ENCODE measurements at regions not wholly inside any gene's neighbourhood (a gene's known extent, or its start where the extent isn't known, plus 50 kb on each side); places are given as distances from the start of the nearest gene placed in this dataset.

DNA sequence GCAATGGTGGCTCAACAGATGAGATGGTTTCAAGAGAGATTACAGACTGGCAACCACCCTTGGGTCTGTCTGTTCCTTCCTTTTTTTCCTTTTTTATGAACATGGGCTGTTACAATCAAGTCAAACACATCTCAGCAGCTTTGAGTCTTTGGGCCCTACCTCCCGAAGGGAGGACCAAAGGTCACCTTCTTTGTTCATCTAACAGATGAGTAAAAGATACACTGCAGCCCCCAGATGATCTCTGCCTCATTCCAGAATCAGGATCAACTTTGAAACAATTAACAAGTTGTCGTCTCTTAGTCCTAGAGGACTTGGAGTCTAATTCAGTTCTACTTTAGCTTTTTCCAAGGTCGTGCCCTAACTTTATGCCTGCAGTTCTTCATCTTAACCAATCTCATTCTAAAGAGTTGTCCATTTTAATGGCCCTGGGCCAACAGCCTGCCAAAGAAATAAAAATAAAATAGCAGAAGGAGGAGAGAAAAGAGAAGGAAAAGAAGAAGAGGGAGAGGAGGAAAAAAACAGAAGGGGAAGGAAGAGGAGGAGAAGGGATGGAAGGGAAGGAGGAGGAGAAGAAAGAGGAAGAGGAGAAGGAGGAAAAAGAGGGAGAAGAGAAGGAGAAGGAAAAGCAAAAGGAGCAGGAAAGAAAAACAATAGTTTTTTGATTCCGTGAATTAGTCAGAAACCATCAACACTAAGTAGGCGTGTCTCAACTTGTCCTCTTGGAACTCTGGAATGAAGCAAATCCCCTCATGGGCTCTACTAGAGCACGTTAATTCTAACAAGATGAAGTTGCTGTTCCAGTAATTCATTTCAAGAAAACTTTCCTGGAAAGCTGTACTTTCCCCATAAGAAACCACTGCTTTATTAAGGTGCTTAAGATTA, 281.2 kb downstream of the FOXO1 start:
- peak; percentile 28 for DNase-seq (ENCODE audit: low read depth)

DNA sequence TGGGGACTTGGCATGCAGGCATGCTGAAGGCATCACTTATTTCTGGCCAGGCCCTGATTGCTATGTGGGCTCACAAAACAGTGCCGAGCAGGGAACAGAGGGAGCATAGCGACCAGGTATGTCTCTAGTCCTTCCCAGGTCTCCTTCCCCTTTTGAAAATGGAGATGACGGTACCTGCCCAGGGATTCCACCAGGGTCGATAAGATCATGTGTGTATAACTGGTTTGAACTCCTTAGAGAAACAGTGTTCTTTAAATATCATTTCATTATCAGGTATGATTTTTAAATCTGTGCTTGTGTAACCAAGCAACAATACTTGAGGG, 280.6 kb downstream of the FOXO1 start:
- DNase-seq (ENCODE audit: low read depth): no peak

DNA sequence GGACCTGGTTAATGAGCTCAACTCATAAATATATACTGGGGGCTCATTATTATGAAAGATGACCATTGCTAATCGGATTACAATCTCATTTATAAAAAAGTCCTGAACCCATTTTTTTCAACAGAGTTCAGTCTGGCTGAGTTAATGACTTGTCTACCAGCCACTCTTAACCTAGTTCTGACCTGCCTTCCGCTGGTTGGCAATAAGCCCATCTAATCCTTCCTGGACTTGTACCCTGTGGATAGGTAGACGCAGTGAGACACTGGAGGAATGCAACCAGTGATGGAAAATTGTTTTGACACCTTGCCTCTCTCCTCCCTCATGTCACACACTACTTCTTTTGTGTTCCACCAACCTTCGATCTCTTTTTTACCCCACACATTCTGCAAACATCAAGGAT, 279.9 kb downstream of the FOXO1 start:
- no peak for DNase-seq (ENCODE audit: low read depth)

DNA sequence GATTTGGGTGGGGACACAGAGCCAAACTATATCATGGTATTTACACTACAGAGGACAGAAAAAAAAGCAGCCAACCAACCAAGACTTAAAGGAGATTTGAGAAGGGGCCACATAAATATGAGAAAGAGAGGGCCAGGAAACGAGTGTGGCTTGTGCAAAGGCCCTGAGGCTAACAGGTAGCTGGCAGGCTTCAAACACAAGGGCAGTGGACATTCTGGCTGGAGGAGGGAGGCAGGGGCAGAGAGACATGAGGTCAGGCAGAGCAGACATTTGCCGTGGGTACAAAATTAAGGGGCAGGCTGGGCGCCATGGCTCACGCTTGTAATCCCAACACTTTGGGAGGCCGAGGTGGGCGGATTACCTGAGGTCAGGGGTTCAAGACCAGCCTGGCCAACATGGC, 278.7 kb downstream of the FOXO1 start:
- DNase-seq (ENCODE audit: low read depth): no peak

DNA sequence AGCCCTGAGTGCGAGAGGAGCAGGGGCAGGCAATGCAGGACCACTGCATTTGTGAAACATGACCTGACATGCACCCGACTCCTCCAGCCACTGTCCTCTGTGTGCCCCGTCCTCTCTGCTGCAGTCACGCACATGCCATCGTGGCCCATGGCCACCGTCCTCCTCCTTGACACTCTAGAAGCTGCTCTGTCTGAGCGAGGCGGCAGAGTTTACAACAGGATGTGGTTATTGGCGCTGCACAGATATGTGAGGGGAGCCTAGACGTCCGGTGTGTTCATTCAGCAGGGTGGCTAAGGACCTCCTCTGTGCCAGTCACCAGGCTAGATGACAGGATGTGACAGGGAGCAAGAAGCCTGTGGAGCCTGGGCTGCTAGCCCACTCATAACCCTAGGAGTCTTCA, 277.8 kb downstream of the FOXO1 start:
- DNase-seq (ENCODE audit: low read depth): no peak

DNA sequence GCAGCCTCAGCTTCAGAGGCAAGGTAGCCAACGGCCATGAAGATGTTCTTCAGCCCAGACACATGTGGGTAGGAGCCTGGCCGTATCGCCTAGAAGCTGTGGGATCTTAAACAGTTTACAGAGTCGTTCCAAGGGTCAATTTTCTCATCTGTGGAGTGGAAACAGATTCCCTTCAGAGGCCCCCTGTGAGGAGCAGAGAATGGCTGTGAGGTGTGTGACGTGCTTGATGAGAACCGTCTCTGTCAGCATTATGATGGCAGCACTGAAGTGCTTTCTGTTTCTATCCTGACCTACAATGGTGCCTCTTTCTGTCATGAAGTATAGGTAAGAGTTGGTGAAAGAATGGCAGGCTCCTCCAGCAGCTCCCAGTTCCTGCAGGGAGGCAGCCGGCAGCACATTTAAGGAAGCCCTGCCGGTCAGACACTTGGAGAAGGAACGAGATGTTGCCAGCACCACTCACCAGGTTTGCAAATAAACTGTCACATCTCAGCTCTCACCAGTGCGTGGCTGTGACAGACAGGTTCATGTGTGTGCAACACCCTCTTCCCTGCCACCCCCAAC, 277.3 kb downstream of the FOXO1 start:
- no peak for DNase-seq (ENCODE audit: low read depth)

DNA sequence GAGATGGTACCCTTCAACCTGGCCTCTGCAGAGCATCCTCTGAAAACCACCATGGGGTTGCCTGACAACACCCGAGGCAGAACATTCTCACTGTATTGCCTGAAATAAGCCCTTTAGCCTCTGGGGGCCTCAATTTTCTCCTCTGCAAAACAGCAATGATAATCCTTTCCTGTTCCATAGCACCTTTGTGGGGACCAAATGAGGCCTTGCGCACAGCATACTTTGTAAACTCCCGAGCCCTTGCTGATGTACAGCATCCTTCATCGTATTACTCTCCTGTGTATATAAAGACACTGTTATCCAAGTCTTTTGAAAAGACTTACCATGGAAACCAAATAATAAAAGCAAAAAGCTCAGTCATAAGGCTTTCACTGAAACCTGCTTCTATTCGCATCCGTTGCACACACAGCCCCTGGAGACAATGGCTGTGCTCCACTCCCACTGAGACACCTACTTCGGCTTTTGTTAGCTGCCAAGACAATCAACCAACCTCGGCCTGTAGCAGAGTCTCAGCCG, 276.0 kb downstream of the FOXO1 start:
- no peak for DNase-seq (ENCODE audit: low read depth)

DNA sequence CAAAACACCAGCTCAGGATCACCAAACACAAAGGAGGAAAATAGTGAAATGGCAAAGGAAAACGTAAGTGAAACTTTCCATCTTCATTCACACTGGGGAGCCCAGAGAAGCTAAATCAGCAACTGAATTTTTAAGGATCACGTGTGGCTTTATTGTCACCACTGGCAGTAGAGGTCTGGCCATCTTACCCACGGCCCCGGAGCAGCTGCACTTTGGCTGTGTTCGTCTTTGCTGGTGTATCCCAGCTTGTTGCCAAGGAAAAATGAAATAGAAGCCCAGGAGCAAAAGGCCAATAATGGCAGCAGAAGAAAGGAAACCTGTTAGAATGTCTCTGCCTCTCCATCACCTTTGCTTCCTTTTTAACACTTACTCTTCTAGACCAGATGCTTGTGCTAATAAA, 274.7 kb downstream of the FOXO1 start:
- DNase-seq (ENCODE audit: low read depth): no peak

DNA sequence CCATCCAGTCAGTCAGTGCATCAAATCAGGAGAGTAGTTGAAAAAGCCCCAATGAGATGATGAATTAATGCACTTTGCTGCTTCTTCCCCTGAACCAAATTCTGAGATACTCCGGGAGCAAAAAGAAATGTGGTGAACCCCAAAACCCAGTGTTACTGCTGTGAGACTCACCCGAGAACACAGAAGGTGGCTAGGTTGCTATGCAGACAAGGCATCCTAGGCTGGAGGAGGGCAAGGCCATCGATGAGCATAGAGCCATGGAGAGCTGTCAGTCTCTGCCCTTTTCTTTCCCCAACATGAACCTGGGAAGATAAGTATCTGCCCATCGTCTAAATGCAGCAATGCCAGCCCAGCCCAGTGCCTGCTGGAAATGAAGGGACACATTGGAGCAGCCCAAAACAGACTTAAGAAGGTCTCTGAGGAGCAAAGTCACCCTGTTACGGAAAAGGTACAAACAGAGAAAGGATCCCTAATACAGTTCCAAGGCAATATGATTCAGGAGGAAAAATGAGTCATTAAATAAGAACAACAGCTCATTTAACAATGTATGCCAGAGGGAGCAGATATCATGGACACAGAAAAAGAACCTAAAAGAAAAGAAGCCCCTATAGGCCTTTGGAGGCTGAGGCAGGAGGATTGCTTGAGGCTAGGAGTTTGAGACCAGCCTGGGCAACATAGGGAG, 272.0 kb downstream of the FOXO1 start:
- DNase-seq (ENCODE audit: low read depth): no peak

DNA sequence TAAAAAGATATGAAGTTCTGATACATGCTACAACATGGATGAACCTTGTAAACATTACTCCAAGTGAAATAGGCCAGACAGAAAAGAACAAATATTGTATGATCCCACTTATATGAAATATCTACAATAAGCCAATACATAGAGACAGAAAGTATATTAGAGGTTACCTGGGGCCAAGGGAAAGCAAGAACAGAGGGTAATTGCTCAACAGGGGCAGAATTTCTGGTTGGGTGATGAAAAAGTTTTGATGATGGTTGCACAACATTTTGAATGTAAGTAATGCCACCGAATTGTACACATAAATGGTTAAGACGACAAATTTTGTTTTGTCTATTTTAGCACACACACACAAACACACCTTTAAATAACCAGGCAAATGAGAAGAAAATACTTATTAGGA, 268.4 kb downstream of the FOXO1 start:
- no peak for DNase-seq (ENCODE audit: low read depth)

DNA sequence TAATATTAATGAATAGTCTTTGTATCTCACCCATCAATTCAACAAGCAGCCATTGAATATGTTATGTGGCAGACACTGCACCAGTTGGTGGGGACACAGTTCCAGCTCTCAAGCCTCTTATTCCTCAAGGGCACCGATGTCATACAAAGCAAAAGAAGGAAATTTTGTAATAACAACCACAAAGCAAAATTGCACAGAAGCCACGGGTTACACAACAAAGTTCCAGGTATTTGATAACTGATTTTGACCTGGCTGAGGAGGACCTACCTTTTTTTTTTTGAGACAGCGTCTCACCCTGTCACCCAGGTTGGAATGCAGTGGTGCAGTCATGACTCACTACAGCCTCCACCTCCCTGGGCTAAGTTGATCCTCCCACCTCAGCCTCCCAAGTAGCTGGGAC, 266.7 kb downstream of the FOXO1 start:
- no peak for DNase-seq (ENCODE audit: low read depth)

DNA sequence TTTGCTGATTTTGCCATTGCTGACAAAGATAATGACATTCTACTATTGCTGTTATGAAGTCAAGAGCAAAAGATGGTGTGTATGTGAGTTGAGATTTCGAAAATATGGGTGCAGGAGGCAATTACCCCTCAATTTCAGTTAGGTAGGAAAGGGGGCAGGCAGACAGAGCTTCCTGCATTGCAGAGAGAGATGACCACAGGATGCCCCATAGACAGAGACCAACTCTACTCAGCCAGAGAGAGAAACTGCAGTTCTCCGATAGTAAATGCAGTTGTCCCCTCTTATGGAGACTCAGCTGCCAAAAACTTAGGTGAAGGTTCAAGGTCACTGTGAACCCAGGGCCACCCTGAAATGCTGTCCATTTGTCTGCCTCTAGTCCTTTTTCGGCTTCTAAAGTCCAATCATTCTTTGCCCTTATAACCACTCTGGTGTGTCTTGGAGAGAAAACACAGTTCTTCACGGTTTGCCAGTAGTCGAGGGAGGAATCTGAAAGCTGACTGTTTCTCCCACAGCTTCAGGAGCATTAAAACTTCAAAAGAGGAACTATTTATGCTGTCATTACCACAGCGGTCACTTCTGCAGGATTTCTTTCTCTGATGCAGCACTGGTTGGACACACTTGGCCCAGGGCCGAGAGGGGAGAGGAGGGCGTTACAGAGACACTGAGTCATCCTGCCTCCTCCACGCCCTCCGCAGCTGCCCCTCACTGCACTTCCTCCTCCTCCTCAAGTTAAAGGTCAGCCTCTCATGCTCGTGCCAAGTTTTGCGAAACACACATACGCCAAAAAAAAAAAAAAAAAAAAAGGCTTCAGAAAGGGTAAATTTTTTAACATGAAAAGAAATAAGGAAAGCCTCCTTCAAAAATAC, 264.3 kb downstream of the FOXO1 start:
- DNase-seq (ENCODE audit: low read depth): peak; percentile 96

DNA sequence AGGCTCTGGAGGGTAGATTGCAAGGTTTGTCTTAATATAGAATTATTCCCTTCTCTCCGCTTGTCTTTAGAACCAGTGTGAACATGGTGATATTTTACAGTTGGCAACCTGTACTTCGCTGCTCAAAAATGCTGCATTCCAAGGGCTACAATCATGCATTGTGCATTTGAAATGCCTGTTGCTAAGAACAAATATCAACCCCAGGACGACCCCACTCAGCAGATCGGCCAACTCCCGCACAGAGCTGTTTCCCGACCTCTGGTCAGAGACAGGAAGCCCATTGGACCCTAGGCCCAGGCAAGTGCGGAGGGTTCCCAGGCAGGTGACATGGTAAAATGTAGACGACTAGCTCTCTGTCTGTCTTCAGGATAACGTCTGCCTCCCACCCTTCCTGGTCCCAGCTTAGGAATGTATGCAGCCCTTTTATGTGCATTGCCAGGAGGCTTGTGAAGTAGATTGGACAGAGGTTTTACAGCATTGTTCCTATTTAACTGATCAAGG, 263.5 kb downstream of the FOXO1 start:
- DNase-seq (ENCODE audit: low read depth): peak; percentile 78

DNA sequence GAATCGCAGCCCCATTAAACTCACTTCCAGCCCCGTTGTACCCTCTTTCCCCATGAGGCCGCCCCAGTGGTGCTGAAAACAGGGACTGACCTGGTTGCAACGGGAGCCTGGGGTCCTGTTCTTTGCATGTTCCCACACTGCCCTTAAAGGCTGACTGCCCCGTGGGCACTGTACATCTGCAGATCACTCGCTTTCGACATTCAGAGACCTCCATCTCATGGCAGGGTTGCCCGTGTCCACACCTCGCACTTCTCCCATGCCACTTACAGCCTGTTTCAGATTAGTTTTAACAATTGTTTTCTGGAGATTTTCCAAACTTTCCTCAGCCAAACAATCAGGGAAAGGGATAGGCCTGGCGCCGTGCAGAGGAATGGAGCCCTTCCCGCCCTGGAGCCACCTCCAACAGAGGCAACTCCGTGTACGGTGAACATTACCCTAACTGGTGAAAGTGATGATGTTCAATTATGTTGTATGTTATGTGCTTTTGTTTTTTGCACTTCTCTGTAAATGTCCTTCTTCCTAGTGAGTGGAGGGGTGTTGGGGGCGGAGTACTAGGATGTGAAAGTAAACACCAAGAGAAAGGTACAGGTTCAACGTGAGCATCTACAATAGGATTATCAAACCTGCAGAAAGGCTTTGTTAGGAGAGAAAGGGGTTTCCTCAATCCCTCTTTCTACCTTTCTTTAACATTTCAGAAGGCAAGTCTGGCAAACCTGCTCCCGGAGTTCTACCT, 262.8 kb downstream of the FOXO1 start:
- no peak for DNase-seq (ENCODE audit: low read depth)

DNA sequence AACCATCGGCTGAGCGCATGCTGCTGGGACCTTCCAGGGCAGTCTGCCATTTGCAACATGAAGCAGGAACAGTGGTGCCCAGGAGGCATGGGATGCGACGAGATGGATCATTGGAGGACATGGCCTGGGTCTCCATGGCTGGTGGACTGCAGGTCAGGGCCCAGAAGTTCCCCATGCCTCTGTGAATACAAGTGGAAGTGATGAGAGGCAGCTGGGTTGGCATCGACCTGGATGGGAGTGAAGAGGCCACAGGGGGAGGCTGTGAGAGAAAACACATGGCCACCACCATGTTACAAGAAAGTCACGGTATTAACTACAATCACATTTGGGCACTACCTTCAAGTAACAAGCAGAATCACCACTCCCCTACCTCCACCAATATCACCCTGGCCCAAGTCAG, 262.0 kb downstream of the FOXO1 start:
- DNase-seq (ENCODE audit: low read depth): no peak

DNA sequence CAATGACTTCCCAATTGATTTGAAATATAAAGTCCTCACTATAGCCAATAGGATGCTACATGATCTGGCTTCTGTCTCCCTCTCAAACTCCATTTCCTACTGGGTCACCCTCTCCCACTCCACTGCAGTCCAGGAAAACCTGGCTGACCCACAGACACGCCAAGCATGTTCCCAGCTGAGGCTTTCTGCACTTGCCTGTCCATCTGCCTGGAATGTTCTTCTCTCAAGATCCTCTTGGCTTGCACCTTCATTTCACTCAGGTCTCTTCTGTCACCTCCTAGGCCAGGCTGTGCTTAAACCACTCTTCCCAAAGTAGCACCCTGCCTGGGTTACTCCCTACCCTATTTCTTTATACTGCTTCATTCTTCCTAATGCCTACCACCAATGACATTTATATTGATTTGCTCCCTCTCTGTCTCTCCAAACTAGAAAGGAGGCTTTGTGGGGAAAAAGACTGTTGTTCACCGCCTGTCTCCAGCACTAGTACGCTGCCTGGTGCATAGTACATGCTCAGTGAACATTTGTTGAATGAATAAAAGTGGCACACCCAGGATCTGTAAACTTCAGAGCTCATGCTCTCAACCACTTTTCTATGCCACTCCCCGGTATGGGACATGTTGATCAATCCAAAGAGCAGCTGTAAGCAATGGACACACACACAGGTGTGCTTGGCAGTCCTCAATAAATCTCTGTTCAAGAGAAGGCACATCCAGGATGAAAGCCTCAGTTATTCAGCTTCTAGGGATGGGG, 261.3 kb downstream of the FOXO1 start:
- no peak for DNase-seq (ENCODE audit: low read depth)

DNA sequence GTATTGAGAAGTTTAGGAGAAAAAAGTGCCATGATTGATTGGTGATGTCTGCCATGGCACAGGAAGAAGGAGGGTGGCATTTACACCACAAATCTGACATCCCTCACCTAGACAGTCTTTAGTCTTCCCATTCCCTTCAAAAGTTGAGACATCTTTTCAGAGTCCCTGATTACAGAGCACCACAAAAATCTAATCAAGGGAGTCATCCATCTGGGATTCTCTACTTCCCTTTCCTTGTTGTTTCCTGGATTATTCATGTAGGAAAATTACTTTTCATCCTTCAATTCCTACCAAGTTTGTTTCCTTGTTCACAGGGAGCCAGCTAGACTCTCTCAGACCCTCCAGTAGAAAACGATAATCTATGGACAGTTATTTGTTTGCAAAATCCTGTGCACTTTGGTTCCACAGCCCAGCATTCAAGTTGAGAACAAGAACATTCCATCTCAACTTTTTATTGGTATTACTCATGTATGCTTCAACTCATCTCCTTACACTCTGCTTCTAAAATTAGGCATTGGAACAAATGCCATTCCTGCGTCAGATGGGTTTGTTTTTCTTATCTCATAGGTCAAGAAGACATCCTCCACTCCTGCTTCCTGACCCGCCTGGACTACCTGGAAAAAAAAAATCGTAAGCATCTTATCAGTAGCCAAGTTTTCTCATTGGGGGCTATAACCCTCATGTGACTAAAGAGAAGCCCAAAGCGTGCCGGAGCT, 259.9 kb downstream of the FOXO1 start:
- peak; percentile 17 for DNase-seq (ENCODE audit: low read depth)

DNA sequence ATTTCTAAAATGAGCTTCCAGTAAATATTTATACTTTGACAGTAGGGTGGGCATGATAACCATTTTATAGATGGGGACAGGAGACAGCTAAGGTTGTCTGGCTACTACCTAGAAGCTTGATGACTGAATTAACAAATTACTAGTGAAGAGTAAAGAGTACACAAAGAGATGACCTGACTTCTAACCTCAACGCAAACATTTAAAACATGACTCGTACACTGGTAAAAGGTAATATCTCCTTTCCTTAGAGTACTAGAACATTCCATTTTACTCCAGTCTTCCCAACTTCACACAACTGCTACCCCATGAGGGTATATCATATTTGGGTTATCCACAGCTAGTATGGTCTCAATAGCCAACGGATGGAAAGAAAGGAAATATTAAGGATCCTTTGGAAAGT, 258.9 kb downstream of the FOXO1 start:
- no peak for DNase-seq (ENCODE audit: low read depth)

DNA sequence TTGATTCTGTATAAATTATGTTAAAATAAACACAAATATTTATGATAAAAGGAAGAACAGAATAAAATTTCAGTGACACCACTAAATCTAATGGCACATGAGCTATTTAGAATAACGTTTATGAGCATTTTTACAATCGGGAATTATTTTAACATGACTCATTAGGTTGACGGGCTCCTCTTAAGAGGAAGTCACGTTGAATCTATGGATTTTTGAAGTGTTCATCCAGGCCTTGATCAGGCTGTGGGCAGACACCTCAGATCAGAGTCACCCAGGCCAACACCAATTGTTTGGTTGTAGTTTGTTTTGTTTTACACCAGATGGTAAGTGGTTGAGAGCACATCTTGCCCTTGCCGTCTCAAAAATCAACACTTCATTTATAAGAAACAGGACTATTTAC, 257.8 kb downstream of the FOXO1 start:
- DNase-seq (ENCODE audit: low read depth): no peak

DNA sequence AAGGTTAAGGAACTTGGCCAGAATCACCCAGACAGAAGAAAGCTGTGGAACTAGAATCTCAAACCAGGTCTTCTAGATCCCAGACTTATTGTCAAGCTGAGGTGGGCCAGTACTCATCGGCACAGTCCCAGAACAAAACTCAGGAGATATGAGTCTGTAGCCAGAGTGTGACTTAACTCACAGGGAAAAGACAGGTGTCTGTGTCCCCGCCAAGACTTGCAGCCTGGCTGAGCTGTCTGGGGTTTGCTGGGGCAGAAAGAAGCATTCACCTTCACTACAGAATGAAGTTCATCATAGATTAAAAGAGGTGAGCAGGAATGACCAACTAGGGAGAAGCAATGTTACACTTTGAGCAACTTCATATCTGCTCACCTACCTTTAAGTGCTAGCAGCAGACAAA, 257.2 kb downstream of the FOXO1 start:
- no peak for DNase-seq (ENCODE audit: low read depth)

All from renal cortical epithelial cell (primary cell).